HEK293 (cell line): ENCODE measurements at regions not wholly inside any gene's neighbourhood (a gene's known extent, or its start where the extent isn't known, plus 50 kb on each side); places are given as distances from the start of the nearest gene placed in this dataset.
"Not testable (repeated sequence)": the region's sequence is repeated elsewhere in the genome, so short reads cannot be mapped to it uniquely, and the experiment has no call there.

ENCODE experiments used
- CTCF ChIA-PET: fragments of 350-600 bp; formaldehyde crosslinking; extraction: SDS; loops from one replicate; lab custom pipeline; 2021; ENCODE audit warnings: antibody characterized with exemption; lab: Yijun Ruan, JAX
- POLR2A ChIA-PET: fragments of 300-600 bp; formaldehyde crosslinking; extraction: SDS; loops from one replicate; lab custom pipeline; 2020; ENCODE audit warnings: antibody characterized with exemption, inconsistent platforms; lab: Yijun Ruan, JAX
- H3K27ac ChIP-seq: fragments of 200-500 bp; sonication (Bioruptor generic); 2 replicates; pipeline ENCODE4 v1.5.1; 2014; ENCODE audit warnings: low read depth, low read length, control low read depth, inconsistent platforms; ENCODE audit errors: extremely low read depth
- H3K36me3 ChIP-seq, 2 experiments: fragments of 200-500 bp in 1 of 2; sonication (Bioruptor generic) in 1 of 2; 1 replicate in 1 of 2; 2 replicates in 1 of 2; pipeline ENCODE4 v1.5.1; 2014 to 2017; ENCODE audit warnings: inconsistent platforms in 2 of 2, low read length in 2 of 2; ENCODE audit not compliant: control insufficient read depth in 2 of 2, insufficient read depth in 1 of 2
- H3K4me1 ChIP-seq: fragments of 200-500 bp; sonication (Bioruptor generic); 2 replicates; pipeline ENCODE4 v1.5.1; 2014; ENCODE audit warnings: mild to moderate bottlenecking, low read length, inconsistent platforms; ENCODE audit not compliant: control insufficient read depth, insufficient read depth
- H3K4me3 ChIP-seq: 2 replicates; pipeline ENCODE4 v1.5.1; 2011; ENCODE audit warnings: low read depth, mild to moderate bottlenecking, control low read depth, low read length, moderate library complexity
- H3K9me3 ChIP-seq: fragments of 200-500 bp; sonication (Bioruptor generic); 2 replicates; pipeline ENCODE4 v1.5.1; 2014; ENCODE audit warnings: low read depth, low read length, inconsistent platforms; ENCODE audit not compliant: control insufficient read depth, insufficient read depth
- GLI2 ChIP-seq: fragments of 450-650 bp; formaldehyde crosslinking; IDR thresholded peaks from 2 replicates; pipeline ENCODE4; 2017; ENCODE audit warnings: missing biosample characterization, missing genetic modification characterization, low read depth, borderline replicate concordance
- HOXD13 ChIP-seq: sonication (generic); formaldehyde crosslinking; IDR thresholded peaks from 2 replicates; pipeline ENCODE4 v1.8.0; 2022; ENCODE audit warnings: missing genetic modification reagents, borderline replicate concordance
- SCRT1 ChIP-seq: fragments of 450-650 bp; formaldehyde crosslinking; IDR thresholded peaks from 2 replicates; pipeline ENCODE4 v1.5.1; 2016; ENCODE audit warnings: missing biosample characterization, missing genetic modification characterization, borderline replicate concordance
- SCRT2 ChIP-seq: fragments of 450-650 bp; formaldehyde crosslinking; IDR thresholded peaks from 2 replicates; pipeline ENCODE4 v1.5.1; 2016; ENCODE audit warnings: missing biosample characterization, missing genetic modification characterization
- ZFP3 ChIP-seq: fragments of 450-650 bp; formaldehyde crosslinking; IDR thresholded peaks from 2 replicates; pipeline ENCODE4 v1.5.1; 2016; ENCODE audit warnings: low read depth, missing biosample characterization, missing genetic modification characterization
- ZNF112 ChIP-seq: fragments of 450-650 bp; formaldehyde crosslinking; IDR thresholded peaks from 2 replicates; pipeline ENCODE4 v1.5.0; 2017; ENCODE audit warnings: missing biosample characterization, missing genetic modification characterization
- ZNF140 ChIP-seq: fragments of 450-650 bp; formaldehyde crosslinking; IDR thresholded peaks from 2 replicates; pipeline ENCODE4 v1.5.1; 2016; ENCODE audit warnings: missing biosample characterization, missing genetic modification characterization
- ZNF146 ChIP-seq: fragments of 450-650 bp; formaldehyde crosslinking; IDR thresholded peaks from 2 replicates; pipeline ENCODE4 v1.5.1; 2016; ENCODE audit warnings: missing biosample characterization, missing genetic modification characterization
- ZNF169 ChIP-seq: fragments of 450-650 bp; formaldehyde crosslinking; IDR thresholded peaks from 2 replicates; pipeline ENCODE4 v1.5.1; 2016; ENCODE audit warnings: missing biosample characterization, missing genetic modification characterization
- ZNF214 ChIP-seq: fragments of 450-650 bp; formaldehyde crosslinking; IDR thresholded peaks from 2 replicates; pipeline ENCODE4 v1.5.1; 2017; ENCODE audit warnings: missing biosample characterization, mild to moderate bottlenecking, missing genetic modification characterization, borderline replicate concordance
- ZNF24 ChIP-seq: fragments of 450-650 bp; formaldehyde crosslinking; IDR thresholded peaks from 2 replicates; pipeline ENCODE4 v1.5.1; 2016; ENCODE audit warnings: missing biosample characterization, missing genetic modification characterization
- ZNF266 ChIP-seq: fragments of 450-650 bp; formaldehyde crosslinking; IDR thresholded peaks from 2 replicates; pipeline ENCODE4 v1.5.1; 2016; ENCODE audit warnings: missing biosample characterization, missing genetic modification characterization, low read depth
- ZNF280C ChIP-seq: fragments of 450-650 bp; formaldehyde crosslinking; IDR thresholded peaks from 2 replicates; pipeline ENCODE4 v1.5.1; 2016; ENCODE audit warnings: missing biosample characterization, missing genetic modification characterization
- ZNF335 ChIP-seq: fragments of 450-650 bp; formaldehyde crosslinking; conservative IDR thresholded peaks from 2 replicates; pipeline ENCODE4 v1.5.1; 2016; ENCODE audit warnings: missing biosample characterization, missing genetic modification characterization
- ZNF544 ChIP-seq: fragments of 450-650 bp; formaldehyde crosslinking; IDR thresholded peaks from 2 replicates; pipeline ENCODE4 v1.5.0; 2017; ENCODE audit warnings: missing biosample characterization, missing genetic modification characterization
- ZNF626 ChIP-seq: fragments of 450-650 bp; sonication (Bioruptor Pico); formaldehyde crosslinking; IDR thresholded peaks from 2 replicates; pipeline ENCODE4 v1.5.1; 2018; ENCODE audit warnings: missing biosample characterization, missing genetic modification characterization, inconsistent platforms

GRCh38 chr1:67907467-67907866 is 74.2 kb upstream of the GNG12 start:
- H3K4me1 ChIP-seq, H3K4me3 ChIP-seq, H3K9me3 ChIP-seq, H3K36me3 ChIP-seq, POLR2A ChIA-PET, H3K27ac ChIP-seq, CTCF ChIA-PET: not testable (repeated sequence)

GRCh38 chr1:67906015-67906414 is 72.7 kb upstream of the GNG12 start:
- H3K4me3 ChIP-seq, CTCF ChIA-PET, H3K27ac ChIP-seq, H3K9me3 ChIP-seq, H3K4me1 ChIP-seq: not testable (repeated sequence)
- peak; percentile 80 for TF ChIP-seq ZNF146 (tag by site-specific recombination)
- TF ChIP-seq, all 188 proteins: peak for 1; not testable (repeated sequence) for 187
- H3K36me3 ChIP-seq, POLR2A ChIA-PET: not testable (repeated sequence)

- H3K27ac ChIP-seq, H3K4me1 ChIP-seq, POLR2A ChIA-PET, CTCF ChIA-PET, H3K4me3 ChIP-seq, H3K9me3 ChIP-seq, H3K36me3 ChIP-seq: not testable (repeated sequence)
Measured at GRCh38 chr1:67902546-67903223, 69.4 kb upstream of the GNG12 start.

GRCh38 chr1:67898033-67898726 is 64.9 kb upstream of the GNG12 start:
- no peak overlapping the region for H3K27ac ChIP-seq
- ChIA-PET CTCF (no interaction called here), POLR2A (no interaction called here)
- no peak overlapping the region for H3K4me3 ChIP-seq
- H3K36me3 ChIP-seq: no peaks in the 10 kb centered on the region
- no peaks in the 10 kb centered on the region for H3K4me1 ChIP-seq
- H3K9me3 ChIP-seq: no peaks in the 10 kb centered on the region
- TF ChIP-seq SCRT2 (tag by site-specific recombination) (no peak), ZNF214 (tag by site-specific recombination) (no peak), ZNF112 (no peak), ZNF266 (tag by site-specific recombination) (no peak)

GRCh38 chr1:67897270-67897949 is 64.1 kb upstream of the GNG12 start:
- Histone ChIP-seq H3K4me1 (no peaks in the 10 kb centered on the region), H3K4me3 (no peak overlapping the region), H3K36me3 (no peaks in the 10 kb centered on the region), H3K27ac (no peak overlapping the region), H3K9me3 (no peaks in the 10 kb centered on the region)
- TF ChIP-seq ZNF626 (tag by site-specific recombination) (no peak), ZNF335 (peak; percentile 42; the same call in 1 of the 2 replicates)
- POLR2A ChIA-PET: no interaction called here
- CTCF ChIA-PET: interaction anchor here (0.6 kb wide), 1 partner anchor 132 kb away, joined by 3 read pairs; no protein-coding TSS in a partner anchor

GRCh38 chr1:67896826-67897225 is 63.6 kb upstream of the GNG12 start:
- Histone ChIP-seq H3K9me3 (no peaks in the 10 kb centered on the region), H3K4me1 (no peaks in the 10 kb centered on the region), H3K36me3 (no peaks in the 10 kb centered on the region), H3K4me3 (no peak overlapping the region), H3K27ac (no peak overlapping the region)
- POLR2A ChIA-PET: no interaction called here
- CTCF ChIA-PET: interaction anchor here (0.6 kb wide), 1 partner anchor 132 kb away, joined by 3 read pairs; no protein-coding TSS in a partner anchor
- no peak for TF ChIP-seq ZFP3 (tag by site-specific recombination)
- TF ChIP-seq ZNF24: no peak
- TF ChIP-seq GLI2: no peak
- TF ChIP-seq SCRT1: no peak
- TF ChIP-seq HOXD13: no peak
- no peak for TF ChIP-seq ZNF169 (tag by site-specific recombination)
- no peak for TF ChIP-seq ZNF280C
- no peak for TF ChIP-seq ZNF544 (tag by site-specific recombination)
- TF ChIP-seq ZNF140 (tag by site-specific recombination): no peak
